Tibial artery (tissue), 4 donors: ENCODE measurements at regions not wholly inside any gene's neighbourhood (a gene's known extent, or its start where the extent isn't known, plus 50 kb on each side); places are given as distances from the start of the nearest gene placed in this dataset.

Experiments
- DNase-seq, 2 donors: peaks; one replicate each; pipeline ENCODE4 v3.0.0-alpha.2; 2019
- H3K27ac ChIP-seq, 2 donors: fragments of 200-600 bp; sonication (generic) in 1 of 2; 1 replicate in 1 of 2; 2 replicates in 1 of 2; pipeline ENCODE4 v1.5.1; 2018 to 2019; ENCODE audit warnings: mild to moderate bottlenecking in 1 of 2
- H3K27me3 ChIP-seq, 2 donors: fragments of 200-600 bp; sonication (generic) in 1 of 2; one replicate each; pipeline versions ENCODE4 v1.5.1 to v1.6.0; 2016 to 2019
- H3K36me3 ChIP-seq, 3 donors: fragments of 200-600 bp; sonication (generic) in 2 of 3; one replicate each; pipeline ENCODE4 v1.5.1; 2016 to 2019; ENCODE audit warnings: mild to moderate bottlenecking in 2 of 3
- H3K4me1 ChIP-seq, 4 donors: fragments of 200-600 bp; sonication (generic) in 2 of 4; 1 replicate in 3 of 4; 2 replicates in 1 of 4; pipeline ENCODE4 v1.5.1; 2016 to 2019
- H3K4me3 ChIP-seq, 2 donors: fragments of 200-600 bp; sonication (generic) in 1 of 2; 1 replicate in 1 of 2; 2 replicates in 1 of 2; pipeline ENCODE4 v1.5.1; 2018 to 2019; ENCODE audit warnings: mild to moderate bottlenecking in 2 of 2
- H3K9me3 ChIP-seq, 3 donors: fragments of 200-600 bp; sonication (generic) in 1 of 3; one replicate each; pipeline ENCODE4 v1.5.1; 2016 to 2019
- CTCF ChIP-seq, 2 experiments: fragments of 200-600 bp in 1 of 2; fragments of 450-650 bp in 1 of 2; IDR thresholded peaks; one replicate each; pipeline ENCODE4 v1.5.1; 2017 to 2019; ENCODE audit warnings: antibody characterized with exemption in 2 of 2, mild to moderate bottlenecking in 1 of 2, moderate library complexity in 1 of 2
- intact Hi-C: fragments of 100-400 bp; cut with DNase I; formaldehyde crosslinking; loops from one replicate; pipeline ENCODE4 v1.15.0; 2023; ENCODE audit warnings: low total_unique reads

DNA sequence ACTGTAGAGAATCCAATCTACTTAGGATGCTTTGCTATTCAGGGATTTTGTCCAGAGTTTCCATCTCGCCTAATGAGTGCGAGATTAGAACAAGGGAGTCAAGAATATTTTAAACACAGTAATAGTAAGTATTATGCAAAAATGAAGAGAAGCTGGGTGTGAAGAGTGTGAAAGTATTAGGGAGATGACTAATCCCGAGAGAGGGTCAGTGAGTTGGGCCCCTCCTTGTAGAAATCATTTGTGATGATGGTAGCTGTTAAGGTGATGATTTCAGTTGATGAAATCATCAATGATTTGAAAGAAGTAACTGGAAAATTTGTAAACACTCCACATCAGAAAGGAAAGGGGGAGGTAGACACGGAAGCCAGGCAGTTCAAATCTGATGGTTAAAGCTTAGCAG lies 478.9 kb upstream of the MGAT4C start:
- no peak overlapping the region for H3K27ac ChIP-seq
- H3K27me3 ChIP-seq: no peaks in the 10 kb centered on the region
- peaks cover 0 to 12% (median 0%) of the 10 kb centered on the region in 4 donors for H3K4me1 ChIP-seq
- no peaks in the 10 kb centered on the region for H3K36me3 ChIP-seq
- intact Hi-C loops: no loop called here
- H3K9me3 ChIP-seq: no peaks in the 10 kb centered on the region
- no peak overlapping the region for H3K4me3 ChIP-seq
- no peak for TF ChIP-seq CTCF (IDR thresholded peaks at IDR 0.05)
- DNase-seq: no peak

DNA sequence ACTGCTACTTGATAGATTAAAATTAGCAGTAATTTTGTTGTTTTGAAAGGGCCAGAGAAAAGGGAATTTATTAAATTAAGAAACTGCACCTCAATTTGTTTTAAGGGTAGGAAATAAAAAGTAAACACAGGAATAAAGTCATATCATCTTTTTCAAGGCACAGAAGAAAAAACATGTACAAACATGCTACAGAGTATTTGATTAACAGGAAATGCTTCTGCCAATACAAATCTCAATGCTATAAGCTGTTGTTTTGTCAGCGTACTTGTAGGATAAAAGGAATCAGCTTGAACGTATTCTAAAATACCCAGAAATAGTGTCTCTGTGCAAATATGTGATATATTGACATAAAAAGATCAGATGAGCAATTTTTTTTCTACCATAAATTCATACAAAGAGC lies 474.0 kb upstream of the MGAT4C start:
- no peak overlapping the region for H3K27ac ChIP-seq
- no peak for DNase-seq
- no peak overlapping the region for H3K4me3 ChIP-seq
- intact Hi-C loops: no loop called here
- no peaks in the 10 kb centered on the region for H3K27me3 ChIP-seq
- peaks cover 0 to 22% (median 3%) of the 10 kb centered on the region in 4 donors for H3K4me1 ChIP-seq
- H3K9me3 ChIP-seq: no peaks in the 10 kb centered on the region
- H3K36me3 ChIP-seq: no peaks in the 10 kb centered on the region
- TF ChIP-seq CTCF (IDR thresholded peaks at IDR 0.05): no peak

DNA sequence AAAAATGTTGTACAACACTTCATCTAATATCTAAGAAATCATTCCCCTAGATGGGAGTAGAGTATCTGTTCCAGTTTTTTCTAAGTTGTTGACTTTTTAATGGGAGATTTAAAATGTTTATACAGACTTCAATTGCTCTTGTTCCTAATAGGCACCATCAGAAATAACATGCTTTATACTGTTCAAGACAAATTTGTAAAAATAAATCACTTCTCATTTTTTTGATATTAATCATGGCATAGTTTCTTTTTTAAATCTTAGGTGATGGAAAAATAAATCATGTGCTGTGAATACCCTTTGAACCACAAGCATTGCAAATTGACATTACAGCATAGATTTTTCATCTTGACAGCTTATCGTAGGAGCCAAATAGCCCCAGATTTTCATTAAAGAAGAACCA lies 473.5 kb upstream of the MGAT4C start:
- no peaks in the 10 kb centered on the region for H3K27me3 ChIP-seq
- H3K36me3 ChIP-seq: no peaks in the 10 kb centered on the region
- no peak for DNase-seq
- no peak overlapping the region for H3K4me3 ChIP-seq
- intact Hi-C loops: no loop called here
- no peak overlapping the region for H3K27ac ChIP-seq
- H3K9me3 ChIP-seq: no peaks in the 10 kb centered on the region
- H3K4me1 ChIP-seq: peaks cover 0 to 22% (median 3%) of the 10 kb centered on the region in 4 donors
- no peak for TF ChIP-seq CTCF (IDR thresholded peaks at IDR 0.05)

- Histone ChIP-seq H3K27me3 (no peaks in the 10 kb centered on the region), H3K9me3 (no peaks in the 10 kb centered on the region), H3K4me3 (no peak overlapping the region), H3K4me1 (peaks cover 0 to 22% (median 3%) of the 10 kb centered on the region in 4 donors), H3K27ac (no peak overlapping the region), H3K36me3 (no peaks in the 10 kb centered on the region)
- intact Hi-C loops: no loop called here
- DNase-seq: no peak
- no peak for TF ChIP-seq CTCF (IDR thresholded peaks at IDR 0.05)
Measured at GRCh38 chr12:86727160-86727559, 471.0 kb upstream of the MGAT4C start.

GRCh38 chr12:86724716-86725115 lies 468.5 kb upstream of the MGAT4C start:
- intact Hi-C loops: no loop called here
- TF ChIP-seq CTCF (IDR thresholded peaks at IDR 0.05): no peak
- Histone ChIP-seq H3K4me3 (no peak overlapping the region), H3K27ac (no peak overlapping the region), H3K9me3 (no peaks in the 10 kb centered on the region), H3K27me3 (no peaks in the 10 kb centered on the region), H3K36me3 (no peaks in the 10 kb centered on the region), H3K4me1 (peaks cover 0 to 13% (median 3%) of the 10 kb centered on the region in 4 donors)
- DNase-seq: no peak

DNA sequence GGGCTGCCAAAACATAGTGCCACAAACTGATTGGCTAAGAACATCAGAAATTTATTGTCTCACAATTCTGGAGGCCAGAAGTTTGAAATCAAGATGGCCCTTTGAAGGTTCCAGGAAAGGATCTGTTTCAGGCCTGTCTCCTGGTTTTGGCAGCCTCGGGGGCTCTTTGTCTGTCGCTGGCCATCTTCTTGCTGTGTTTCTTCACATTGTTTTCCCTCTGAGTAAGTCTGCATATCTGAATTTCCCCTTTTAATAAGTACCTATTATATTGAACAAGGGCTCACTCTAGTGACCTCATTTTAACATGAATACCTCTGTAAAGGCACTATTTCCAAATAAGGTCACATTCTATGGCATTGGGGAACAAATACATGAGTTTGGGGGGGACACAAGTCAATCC lies 467.1 kb upstream of the MGAT4C start:
- Histone ChIP-seq H3K36me3 (no peaks in the 10 kb centered on the region), H3K4me3 (no peak overlapping the region), H3K27ac (no peak overlapping the region), H3K27me3 (no peaks in the 10 kb centered on the region), H3K9me3 (no peaks in the 10 kb centered on the region), H3K4me1 (peaks cover 0 to 13% (median 3%) of the 10 kb centered on the region in 4 donors)
- no peak for DNase-seq
- intact Hi-C loops: no loop called here
- no peak for TF ChIP-seq CTCF (IDR thresholded peaks at IDR 0.05)
